NCI-H2196 treated with DMSO at 0.1 percent for 48 hours (cell line): ENCODE measurements at regions not wholly inside any gene's neighbourhood (a gene's known extent, or its start where the extent isn't known, plus 50 kb on each side); places are given as distances from the start of the nearest gene placed in this dataset.
"Not testable (repeated sequence)": the region's sequence is repeated elsewhere in the genome, so short reads cannot be mapped to it uniquely, and the experiment has no call there.

Experiments used
- DNase-seq: peaks from one replicate; lab custom pipeline; 2025; ENCODE audit not compliant: unreplicated experiment; lab: John Stamatoyannopoulos, UW

DNA sequence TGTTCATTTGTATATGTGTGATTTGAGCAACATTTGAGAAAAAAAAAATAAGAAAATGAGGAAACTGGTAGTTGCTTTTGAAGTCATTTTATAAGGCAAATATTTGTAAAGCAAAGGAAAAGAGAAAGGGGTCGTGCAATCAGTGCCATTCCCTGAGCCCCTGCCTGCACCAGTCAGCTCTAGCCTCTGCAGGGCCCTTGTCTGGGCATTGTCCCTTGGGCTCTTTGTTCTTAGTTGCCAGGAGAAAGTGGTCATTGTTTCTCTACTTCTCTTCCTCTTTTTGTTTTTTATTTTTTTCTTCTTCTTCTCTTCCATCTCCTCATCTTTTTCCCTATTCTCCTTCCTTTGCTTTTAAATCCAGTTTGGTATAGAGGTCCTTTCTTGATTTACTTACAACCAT lies 175.3 kb upstream of the CREB1 start:
- DNase-seq: no peak

DNA sequence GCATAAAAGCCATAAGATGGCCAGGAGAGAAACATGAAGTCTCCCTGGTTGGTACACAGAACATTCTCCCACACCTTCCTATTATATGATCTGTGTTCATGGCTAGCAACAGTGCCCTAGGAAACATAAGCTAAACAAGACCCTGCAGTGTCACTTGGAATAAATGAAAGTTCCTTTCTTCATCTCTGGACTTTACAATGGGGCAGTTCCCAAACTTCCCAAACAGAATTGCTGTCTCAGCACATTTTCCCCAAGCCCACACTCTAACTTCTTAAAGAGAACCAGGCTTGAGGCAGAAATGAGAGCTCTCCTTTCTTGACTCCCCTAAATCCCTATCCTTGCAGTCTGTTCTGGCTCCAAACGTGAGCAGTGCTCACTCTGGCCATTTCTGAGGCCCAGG lies 173.2 kb upstream of the CREB1 start:
- DNase-seq: no peak

DNA sequence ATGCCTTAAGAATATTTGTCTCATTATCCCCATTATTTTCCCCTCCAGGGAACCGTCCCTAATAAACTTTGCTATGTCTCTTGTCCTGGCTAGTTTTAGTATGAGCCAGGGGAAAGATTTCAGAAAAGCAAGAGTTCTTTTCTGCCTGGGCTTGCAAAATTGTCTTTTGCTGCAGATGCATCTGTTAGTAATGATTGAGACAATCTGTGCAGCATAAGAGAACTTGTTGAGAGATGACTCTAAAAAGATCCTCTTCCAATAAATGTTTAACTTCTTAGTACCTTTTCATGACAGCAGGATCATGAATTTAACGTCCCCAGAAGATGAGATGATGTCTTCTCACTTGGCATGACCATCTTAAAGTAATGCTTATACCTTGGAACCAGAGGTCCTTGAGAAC lies 172.5 kb upstream of the CREB1 start:
- no peak for DNase-seq

DNA sequence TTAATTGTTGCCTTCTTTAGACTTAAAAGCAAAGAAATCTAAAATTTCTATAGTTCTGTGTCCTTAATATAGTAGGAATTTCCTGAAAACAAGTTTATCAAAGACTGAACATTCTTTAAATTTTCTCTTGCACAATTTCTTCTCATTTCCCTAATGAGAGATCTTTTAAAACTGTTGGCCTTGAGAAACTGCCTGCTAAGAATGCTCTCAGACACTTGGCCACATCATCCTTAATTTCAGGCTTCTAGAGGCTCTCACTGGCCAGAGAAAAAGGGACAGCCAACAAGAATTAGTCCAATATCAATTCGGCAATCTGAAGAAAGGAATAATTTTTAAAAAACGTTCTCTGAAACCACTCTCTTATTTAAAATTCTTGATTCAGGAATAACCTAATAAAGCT lies 167.0 kb upstream of the CREB1 start:
- DNase-seq: no peak

DNA sequence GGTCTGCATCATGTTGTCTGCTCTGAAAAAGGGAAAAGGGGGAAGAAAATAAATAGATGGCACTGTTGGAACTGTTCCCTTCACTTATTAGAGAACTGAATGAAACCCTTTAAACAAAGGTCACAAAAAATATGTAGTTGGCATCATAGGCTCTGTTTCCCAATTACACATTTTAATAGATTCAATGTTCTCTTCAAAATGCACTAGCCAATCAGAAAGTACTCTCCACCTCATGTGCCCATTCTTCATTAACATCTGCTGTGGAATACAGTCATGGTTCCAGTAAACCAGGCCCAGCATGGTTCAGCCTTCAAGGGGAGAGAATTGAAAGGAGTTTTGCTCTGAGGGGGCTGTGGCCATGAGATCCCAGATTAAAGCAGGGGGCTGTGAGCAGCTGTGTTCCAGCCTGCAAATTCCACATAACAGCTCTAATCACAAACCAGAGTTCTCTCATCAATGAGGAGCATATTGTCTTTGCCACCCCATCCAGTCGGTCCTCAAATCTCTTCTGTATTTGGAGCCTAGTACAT lies 165.9 kb upstream of the CREB1 start:
- no peak for DNase-seq

DNA sequence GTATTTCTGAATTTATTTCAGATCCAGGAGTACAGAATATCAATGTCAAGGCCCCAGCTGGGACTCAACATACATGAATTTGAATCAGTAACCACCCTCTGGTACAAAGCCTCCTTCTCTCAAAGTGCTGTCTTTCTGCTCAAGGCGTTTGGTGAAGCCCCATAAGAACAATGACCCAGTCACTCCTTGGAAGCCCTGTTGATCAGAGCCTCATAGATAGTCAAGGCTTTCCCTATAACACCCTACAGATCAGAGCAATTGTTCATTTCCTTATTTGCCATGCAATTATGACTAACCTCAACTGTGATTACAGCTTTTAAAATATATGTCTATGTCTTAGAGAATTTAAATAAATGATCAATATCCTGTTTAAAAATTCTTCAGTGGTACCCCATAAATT lies 159.1 kb upstream of the CREB1 start:
- no peak for DNase-seq

DNA sequence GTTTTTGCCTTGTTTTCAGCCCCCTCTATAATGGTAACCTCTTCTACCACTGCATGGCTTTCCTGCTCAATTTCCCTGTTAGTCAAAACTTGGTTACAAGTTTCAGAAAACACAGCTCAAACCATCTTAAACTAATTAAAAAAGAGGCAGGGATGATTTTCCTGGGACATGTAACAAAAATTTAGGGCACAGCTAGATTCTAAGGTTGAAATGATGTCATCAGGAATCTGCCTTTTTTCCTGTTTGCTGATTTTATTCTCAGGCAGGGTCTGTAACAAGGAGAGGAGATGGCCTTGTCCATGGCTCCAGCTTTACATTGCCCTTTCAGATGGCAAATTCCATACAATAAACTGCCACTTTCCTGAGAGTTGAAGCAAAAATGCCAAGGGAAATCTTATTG lies 157.9 kb upstream of the CREB1 start:
- no peak for DNase-seq

DNA sequence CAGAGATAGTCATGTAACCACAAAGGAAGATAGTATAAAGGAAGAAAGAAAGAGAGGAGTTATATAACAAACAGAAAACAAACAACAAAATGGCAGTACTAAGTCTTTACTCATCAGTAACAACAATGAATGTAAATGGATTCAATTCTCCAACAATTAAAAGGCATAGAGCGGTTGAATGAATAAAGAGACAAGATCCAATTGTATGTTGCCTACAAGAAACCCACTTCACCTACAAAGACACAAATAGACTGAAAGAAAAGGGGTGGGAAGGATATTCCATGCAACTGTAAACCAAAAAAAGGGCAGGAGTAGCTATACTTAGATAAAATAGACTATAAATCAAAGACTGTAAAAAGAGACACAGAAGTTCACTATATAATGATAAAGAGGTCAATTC lies 157.3 kb upstream of the CREB1 start:
- no peak for DNase-seq

DNA sequence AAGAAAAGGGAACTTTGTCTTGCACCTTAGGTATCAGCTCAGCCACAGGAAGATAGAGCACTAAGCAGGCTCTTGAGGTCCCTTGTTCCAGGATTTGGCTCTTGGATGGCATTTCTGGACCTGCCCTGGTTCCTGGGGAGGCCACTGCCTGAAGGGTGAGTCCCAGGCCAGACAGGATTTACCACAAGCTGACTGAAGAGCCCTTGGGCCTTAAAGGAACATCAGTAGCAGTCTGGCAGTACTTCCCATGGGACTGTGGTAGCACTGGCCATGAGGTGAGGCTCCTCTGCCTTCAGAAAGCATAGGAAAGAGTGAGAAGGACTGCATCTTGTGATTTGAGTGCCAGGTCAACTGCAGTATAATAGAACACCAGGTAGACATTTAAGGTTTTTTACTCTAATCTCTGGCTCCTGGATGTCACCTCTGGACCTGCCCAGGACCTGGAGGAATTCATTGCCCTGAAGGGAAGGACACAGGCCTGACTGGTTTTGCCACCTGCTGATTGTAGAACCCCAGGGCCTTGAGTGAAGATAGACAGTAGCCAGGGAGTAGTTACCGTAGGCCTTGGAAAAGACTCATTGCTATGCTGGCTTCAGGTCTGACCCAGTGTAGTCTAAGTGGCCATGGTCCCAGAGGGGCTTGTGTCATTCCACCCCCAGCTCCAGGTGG lies 154.4 kb upstream of the CREB1 start:
- no peak for DNase-seq

DNA sequence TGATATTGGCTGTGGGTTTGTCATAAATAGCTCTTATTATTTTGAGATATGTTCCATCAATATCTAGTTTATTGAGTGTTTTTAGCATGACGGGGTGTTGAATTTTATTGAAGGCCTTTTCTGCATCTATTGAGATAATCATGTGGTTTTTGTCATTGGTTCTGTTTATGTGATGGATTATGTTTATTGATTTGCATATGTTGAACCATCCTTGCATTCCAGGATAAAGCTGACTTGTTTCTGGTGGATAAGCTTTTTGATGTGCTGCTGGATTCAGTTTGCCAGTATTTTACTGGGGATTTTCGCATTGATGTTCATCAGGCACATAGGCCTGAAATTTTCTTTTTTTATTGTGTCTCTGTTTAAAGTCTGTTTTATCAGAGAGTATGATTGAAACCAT lies 151.1 kb upstream of the CREB1 start:
- not testable (repeated sequence) for DNase-seq

DNA sequence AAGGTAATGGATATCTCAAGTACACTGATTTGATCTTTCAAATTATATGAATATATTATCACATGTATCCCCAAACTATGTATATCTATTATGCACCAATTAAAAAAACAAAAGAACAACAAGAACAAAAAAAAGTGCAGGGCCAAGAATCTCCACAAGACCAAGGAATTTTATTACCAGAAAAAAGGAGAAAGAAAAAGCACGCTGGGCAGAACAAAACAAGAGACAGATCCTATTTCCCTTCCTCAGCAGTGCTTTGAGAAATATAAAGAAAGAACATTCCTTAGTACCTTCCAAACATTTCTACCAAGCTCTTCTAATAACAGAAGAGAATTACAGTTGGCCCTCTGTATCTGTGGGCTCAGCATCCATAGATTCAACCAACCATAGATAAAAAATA lies 144.7 kb upstream of the CREB1 start:
- DNase-seq: no peak

DNA sequence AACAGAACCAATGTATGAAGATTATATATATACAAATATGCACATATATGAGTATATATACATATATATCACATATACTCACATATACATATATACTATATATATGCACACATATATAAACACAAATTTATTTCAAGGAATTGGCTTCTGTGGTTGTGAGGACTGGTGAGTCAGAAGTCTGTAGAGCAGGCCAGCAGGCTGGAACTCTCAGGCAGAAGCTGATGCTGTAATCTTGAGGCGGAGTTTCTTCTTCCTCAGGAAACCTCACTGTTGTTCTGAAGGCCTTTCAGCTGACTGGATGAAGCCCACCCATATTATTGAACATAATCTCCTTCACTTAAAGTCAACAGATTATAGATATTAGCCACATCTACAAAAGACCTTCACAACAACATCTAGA lies 143.9 kb upstream of the CREB1 start:
- DNase-seq: no peak

DNA sequence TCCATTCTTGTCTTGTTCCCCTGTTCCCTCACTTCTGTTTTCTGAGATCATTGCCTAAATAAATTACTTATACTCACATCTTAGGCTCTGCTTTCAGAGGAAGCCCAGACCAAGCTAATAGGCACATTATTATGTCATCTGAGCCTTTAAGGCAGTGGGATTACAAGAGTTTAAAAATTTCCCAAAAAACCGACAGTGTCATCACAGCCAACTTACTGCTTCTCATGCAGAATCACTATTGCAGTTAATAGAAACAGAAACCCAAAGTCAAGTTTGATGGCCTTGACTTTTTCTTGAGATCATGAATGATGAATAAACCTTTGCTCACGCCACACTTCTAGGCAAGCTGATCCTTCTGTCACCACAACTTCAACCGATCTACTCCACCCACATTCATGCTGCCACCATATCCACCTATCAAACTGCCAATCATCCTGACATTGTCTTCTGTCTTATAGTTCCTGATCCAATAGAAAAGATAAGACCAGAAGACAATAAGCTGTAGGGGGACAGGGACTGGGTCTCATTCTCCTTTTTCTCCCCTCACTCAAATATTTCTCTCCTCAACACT lies 142.7 kb upstream of the CREB1 start:
- DNase-seq: no peak

DNA sequence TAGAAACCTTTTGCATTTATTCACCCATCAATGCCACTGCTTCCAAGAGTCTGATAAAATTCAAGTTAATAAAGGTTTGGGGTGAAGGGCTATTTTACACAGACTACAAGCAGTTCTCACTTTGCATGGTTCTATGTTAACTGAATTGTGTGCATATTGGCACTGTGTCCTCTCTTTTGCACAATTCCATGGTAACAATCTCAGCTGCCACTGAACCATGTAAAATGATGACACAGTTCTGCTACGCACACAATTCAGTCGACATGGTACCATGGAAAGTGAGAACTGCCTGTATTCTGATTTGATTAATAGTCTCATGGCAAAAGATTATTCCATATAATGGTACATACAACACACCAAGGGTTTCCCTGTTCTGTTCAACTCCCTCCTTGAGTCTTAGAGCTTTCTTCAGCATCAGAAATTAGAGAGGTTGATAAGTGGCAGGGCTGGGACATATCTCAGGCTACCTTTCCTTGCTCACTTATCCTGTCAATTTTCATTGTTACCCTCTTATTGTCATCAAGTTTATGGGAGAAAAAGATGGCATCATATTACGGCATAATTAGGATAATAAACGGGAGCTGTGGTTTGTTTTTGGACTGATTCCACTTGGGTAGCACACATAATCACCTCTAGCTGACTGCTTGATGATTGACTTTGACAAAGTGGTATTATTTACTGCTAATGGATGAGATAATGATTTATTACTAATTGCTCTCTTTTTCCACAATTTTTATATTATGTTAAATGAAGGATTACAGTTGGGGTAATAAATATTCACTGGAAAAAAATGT lies 139.3 kb upstream of the CREB1 start:
- DNase-seq: no peak

DNA sequence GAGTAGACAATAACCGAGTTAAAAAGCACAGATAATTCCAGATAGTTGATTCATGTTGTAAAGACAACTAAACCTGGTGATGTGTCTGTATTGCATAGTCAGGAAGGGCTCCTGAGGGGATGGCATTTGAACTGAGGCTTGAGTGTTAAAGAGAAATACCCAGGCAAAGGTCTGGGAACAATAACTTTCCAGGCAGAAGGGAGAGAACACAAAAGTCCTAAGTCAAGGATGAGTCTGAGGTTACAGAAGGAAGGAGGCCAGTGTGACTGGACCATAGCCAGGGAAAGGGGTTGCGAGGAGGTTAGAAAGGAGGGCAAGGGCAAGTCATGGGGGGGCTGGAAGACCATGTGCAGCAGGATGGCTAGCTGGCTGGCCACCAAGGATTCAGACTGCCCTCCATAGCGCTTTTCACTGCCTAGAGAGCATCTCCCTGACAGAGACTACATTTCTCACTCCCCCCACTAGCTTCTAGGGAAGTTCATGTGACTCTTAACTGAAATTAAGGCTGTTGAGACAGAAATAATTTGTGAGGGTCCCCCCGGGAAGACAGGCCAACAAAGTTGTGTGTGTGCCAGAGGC lies 135.5 kb upstream of the CREB1 start:
- no peak for DNase-seq

DNA sequence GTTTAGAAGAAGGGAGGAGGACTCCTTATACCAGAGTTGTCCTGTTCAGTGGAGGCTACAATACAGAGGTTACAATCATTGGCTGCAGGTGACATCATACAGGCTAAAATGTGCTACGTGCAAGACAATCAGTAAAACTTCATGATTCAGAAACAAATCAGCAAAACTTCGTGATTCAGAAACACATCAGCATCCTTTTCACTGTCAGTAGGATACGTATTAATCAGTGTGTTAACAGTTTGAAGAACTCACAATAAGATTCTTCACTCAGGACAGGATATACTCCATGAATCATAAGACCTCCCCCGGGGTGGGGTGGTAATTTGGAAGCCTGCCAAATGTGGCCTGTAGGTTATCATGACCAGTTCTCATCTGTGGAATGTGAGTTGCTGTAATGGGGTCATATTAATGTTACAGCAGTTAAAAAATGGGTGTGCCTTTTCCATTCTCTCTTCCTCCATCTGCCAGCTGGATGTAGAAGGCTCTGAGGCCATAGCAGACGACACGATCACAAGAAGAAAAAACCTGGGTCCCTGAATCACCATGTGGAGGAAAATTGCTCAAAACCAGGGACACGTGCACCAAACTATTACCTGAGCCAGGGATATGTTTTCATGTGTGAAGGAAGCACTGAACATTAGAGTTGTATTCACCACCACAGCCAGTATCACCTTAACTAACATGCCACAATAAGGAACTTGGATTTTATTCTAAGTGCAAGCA lies 134.8 kb upstream of the CREB1 start:
- no peak for DNase-seq

DNA sequence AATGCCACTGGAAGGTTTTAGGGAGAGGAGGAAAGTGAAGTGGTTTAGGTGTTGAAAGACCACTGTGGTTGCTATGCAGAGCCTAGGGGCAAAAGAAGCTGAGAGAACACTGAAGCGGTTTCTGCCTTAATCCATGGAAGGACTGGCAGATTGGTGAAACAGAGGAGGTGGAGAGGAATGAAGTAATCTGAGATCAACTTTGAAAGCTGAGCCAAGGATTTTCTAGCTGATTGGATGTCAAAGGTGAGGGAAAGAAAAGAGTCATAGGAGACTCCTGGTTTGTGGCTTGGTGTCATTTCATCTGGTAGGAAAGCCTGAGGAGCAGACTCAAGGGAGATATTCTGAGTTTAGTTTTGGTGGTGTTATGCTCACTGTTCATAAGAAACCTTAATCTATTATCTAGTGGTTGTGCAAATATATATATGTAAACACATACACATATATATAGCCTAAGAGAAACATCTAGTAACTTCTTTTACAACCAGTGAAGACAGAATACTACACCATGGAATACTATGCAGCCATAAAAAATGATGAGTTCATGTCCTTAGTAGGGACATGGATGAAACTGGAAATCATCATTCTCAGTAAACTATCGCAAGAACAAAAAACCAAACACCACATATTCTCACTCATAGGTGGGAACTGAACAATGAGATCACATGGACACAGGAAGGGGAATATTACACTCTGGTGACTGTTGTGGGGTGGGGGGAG lies 134.1 kb upstream of the CREB1 start:
- DNase-seq: no peak

DNA sequence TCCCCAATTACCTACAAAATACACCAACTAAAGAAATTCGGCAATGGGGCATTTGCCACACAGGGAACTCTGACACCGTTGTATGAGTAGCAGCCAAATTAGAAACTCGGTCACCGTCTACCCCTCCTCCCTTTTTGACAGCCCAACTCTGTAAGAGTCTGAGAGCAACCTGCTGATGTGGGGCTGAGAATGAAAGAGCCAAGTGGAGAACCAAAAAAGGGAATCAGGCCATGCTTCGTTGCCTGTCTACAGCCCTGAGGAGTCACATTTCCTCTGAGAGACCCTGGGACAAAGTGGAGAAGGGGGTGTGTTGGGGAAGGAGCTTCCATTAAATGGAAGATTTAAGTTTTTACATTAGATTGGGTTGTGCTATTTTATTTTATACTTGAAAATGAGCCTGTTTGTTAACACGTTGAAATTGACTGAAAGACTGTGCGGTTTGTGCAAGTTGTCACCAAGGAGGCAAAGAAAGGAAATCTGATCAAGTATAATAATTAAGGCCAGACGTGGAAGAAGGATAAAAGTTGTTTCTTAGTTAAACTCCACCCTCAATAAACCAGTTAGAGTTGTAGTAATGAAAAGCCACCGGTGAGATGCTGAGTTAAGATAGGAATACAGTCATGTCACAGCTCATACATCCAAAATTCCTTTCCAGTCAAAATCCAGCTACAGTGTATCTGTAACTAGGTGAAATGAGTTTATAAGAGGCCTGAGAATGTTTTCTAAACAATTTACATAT lies 131.7 kb upstream of the CREB1 start:
- no peak for DNase-seq

DNA sequence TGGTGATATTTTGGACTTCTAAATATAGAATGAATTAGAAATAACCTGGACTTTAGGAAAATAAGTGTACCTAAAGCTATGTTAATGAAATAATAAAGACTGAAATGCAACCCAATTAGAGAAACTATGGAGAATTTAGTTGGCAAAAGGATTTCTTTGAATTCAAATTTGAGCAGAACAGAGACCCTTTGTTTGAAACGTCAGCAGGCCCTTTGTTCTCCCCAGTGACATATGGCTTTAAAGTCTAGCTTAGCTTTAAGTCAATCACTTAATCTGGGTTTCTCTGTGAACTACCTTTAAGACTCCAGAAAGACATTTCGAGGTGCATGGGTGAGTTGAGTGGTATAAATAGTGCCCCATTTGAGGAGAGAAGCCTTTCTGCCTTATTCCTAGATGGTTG lies 130.5 kb upstream of the CREB1 start:
- DNase-seq: no peak

DNA sequence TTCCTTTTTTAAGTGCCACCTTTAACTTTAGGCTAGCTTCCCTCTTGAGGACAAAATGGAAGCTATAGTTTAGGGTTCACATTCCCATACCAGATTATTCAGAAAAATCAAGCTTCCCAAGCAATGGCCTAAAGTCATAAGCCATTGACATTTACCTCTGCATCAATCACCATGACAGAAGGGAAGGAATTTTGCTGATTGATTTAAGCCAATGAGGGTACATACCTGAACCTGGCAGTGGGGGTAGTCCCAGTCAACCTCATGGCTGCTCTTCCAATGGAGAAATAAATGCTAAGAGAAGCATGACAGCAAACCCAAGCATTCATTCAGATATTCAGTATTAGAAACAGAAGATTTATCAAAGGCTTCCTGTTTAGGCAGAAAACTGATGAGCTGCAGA lies 128.4 kb upstream of the CREB1 start:
- no peak for DNase-seq
